ENCODE measurements at regions not wholly inside any gene's neighbourhood (a gene's known extent, or its start where the extent isn't known, plus 50 kb on each side); places are given as distances from the start of the nearest gene placed in this dataset.

- TF ChIP-seq, protein P1, sequence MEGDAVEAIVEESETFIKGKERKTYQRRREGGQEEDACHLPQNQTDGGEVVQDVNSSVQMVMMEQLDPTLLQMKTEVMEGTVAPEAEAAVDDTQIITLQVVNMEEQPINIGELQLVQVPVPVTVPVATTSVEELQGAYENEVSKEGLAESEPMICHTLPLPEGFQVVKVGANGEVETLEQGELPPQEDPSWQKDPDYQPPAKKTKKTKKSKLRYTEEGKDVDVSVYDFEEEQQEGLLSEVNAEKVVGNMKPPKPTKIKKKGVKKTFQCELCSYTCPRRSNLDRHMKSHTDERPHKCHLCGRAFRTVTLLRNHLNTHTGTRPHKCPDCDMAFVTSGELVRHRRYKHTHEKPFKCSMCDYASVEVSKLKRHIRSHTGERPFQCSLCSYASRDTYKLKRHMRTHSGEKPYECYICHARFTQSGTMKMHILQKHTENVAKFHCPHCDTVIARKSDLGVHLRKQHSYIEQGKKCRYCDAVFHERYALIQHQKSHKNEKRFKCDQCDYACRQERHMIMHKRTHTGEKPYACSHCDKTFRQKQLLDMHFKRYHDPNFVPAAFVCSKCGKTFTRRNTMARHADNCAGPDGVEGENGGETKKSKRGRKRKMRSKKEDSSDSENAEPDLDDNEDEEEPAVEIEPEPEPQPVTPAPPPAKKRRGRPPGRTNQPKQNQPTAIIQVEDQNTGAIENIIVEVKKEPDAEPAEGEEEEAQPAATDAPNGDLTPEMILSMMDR (IDR thresholded peaks at IDR 0.05; ENCODE audit: poor library complexity) = no peak
- no peak for TF ChIP-seq EZH2 (IDR thresholded peaks at IDR 0.05; ENCODE audit: borderline replicate concordance)
- TF ChIP-seq EZH2phosphoT487 (IDR thresholded peaks at IDR 0.05; ENCODE audit: low read depth, severe bottlenecking, unreplicated experiment) = no peak
These were observed 827.5 kb upstream of the DPPA4 start for GRCh38 chr3:110164632-110165369.
